ENCODE measurements at regions not wholly inside any gene's neighbourhood (a gene's known extent, or its start where the extent isn't known, plus 50 kb on each side); places are given as distances from the start of the nearest gene placed in this dataset.

- no TSS peak for BruUV-seq (replicated peaks)
- H3K4me1 ChIP-seq (ENCODE audit: insufficient read depth, low read length, poor library complexity, severe bottlenecking) = no peaks in the 10 kb centered on the region
Observed at GRCh38 chr1:218811497-218811896, 362.2 kb upstream of the LYPLAL1 start.

DNA sequence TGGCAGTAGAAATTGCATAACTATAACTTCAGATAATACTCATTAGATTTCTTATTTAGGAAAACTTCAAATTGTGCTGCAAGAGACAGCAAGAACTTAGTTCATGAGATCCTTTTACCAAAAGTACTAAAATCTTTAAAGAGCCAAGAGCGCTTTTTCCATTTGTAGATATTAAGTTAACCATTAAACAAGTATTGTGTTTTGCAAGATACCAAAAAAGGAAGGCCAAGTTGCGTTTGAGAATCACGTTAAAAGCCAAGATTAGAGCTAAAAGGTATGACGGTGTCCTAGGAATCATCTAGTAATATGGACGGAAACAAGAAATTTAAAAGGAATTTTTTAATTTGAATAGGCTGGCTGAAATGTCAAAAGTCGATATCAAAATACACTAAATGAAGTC is 361.3 kb upstream of the LYPLAL1 start:
- no peaks in the 10 kb centered on the region for H3K4me1 ChIP-seq (ENCODE audit: insufficient read depth, low read length, poor library complexity, severe bottlenecking)
- intact Hi-C loops (cut with micrococcal nuclease; ENCODE audit: unreplicated experiment) = no loop called here
- BruUV-seq (replicated peaks) = no TSS peak
- no peak for TF ChIP-seq CTCF (conservative IDR thresholded peaks at IDR 0.05; ENCODE audit: low read length)
- TF ChIP-seq EZH2phosphoT487 (IDR thresholded peaks at IDR 0.05; ENCODE audit: borderline replicate concordance, low read depth, low read length) = no peak
- DNase-seq (ENCODE audit: low spot score) = no peak
- no peaks in the 10 kb centered on the region for H3K9me2 ChIP-seq (ENCODE audit: insufficient read depth, low read length)
- no peak overlapping the region for H2AFZ ChIP-seq (ENCODE audit: low read length)
- H3K9me3 ChIP-seq (ENCODE audit: low read length) = no peaks in the 10 kb centered on the region
- ChIA-PET CTCF (ENCODE audit: unreplicated experiment) (no interaction called here), POLR2A (no interaction called here)
- H3K4me2 ChIP-seq (ENCODE audit: low read length) = no peak overlapping the region
- no peaks in the 10 kb centered on the region for H3K36me3 ChIP-seq (ENCODE audit: insufficient read depth, low read length)
- H3K79me2 ChIP-seq (ENCODE audit: insufficient read depth, low read depth, low read length) = no peaks in the 10 kb centered on the region
- no peaks in the 10 kb centered on the region for H4K20me1 ChIP-seq (ENCODE audit: insufficient read depth, low read length)
- H3K4me3 ChIP-seq (ENCODE audit: low read depth, low read length, poor library complexity, severe bottlenecking) = no peak overlapping the region
- no peak overlapping the region for H3K27ac ChIP-seq (ENCODE audit: low read depth, low read length, poor library complexity, severe bottlenecking)

More at GRCh38 chr1:218811497-218811896, 362.2 kb upstream of the LYPLAL1 start:
- Histone ChIP-seq H3K4me3 (ENCODE audit: low read depth, low read length, poor library complexity, severe bottlenecking) (no peak overlapping the region), H3K9me2 (ENCODE audit: insufficient read depth, low read length) (no peaks in the 10 kb centered on the region), H3K9me3 (ENCODE audit: low read length) (no peaks in the 10 kb centered on the region), H4K20me1 (ENCODE audit: insufficient read depth, low read length) (no peaks in the 10 kb centered on the region), H3K27ac (ENCODE audit: low read depth, low read length, poor library complexity, severe bottlenecking) (no peak overlapping the region), H3K79me2 (ENCODE audit: insufficient read depth, low read depth, low read length) (no peaks in the 10 kb centered on the region), H3K36me3 (ENCODE audit: insufficient read depth, low read length) (no peaks in the 10 kb centered on the region), H2AFZ (ENCODE audit: low read length) (no peak overlapping the region), H3K4me2 (ENCODE audit: low read length) (no peak overlapping the region)
- DNase-seq (ENCODE audit: low spot score) = no peak
- POLR2A ChIA-PET = no interaction called here
- TF ChIP-seq EZH2phosphoT487 (IDR thresholded peaks at IDR 0.05; ENCODE audit: borderline replicate concordance, low read depth, low read length) (no peak), CTCF (conservative IDR thresholded peaks at IDR 0.05; ENCODE audit: low read length) (no peak)
- intact Hi-C loops (cut with micrococcal nuclease; ENCODE audit: unreplicated experiment) = no loop called here
- CTCF ChIA-PET (ENCODE audit: unreplicated experiment) = interaction anchor here (0.6 kb wide), 1 partner anchor 96 kb away, joined by 3 read pairs; no protein-coding TSS in a partner anchor

DNA sequence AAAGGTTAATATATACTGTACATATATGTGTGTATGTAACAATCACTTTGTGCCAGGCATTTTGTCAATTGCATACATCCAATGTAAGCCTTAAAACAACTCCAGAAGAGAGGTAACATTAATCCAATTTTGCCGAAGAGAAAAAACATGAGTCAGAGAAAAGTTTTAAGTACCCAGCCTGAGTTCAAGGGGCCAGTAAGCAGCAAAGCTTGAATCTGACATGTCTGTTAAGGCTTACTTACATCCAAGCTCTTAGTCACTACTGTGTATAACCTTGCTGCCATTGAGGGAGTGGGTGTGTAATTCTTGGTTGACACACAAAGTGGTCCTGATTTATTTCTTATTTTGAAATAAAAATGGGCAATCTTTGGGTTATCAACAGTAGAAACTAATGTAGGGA is 360.4 kb upstream of the LYPLAL1 start:
- no TSS peak for BruUV-seq (replicated peaks)
- intact Hi-C loops (cut with micrococcal nuclease; ENCODE audit: unreplicated experiment) = no loop called here
- no peaks in the 10 kb centered on the region for H3K9me3 ChIP-seq (ENCODE audit: low read length)
- H3K4me2 ChIP-seq (ENCODE audit: low read length) = no peak overlapping the region
- H3K79me2 ChIP-seq (ENCODE audit: insufficient read depth, low read depth, low read length) = no peaks in the 10 kb centered on the region
- H4K20me1 ChIP-seq (ENCODE audit: insufficient read depth, low read length) = no peaks in the 10 kb centered on the region
- ChIA-PET CTCF (ENCODE audit: unreplicated experiment) (no interaction called here), POLR2A (no interaction called here)
- H3K9me2 ChIP-seq (ENCODE audit: insufficient read depth, low read length) = no peaks in the 10 kb centered on the region
- DNase-seq (ENCODE audit: low spot score) = no peak
- H3K4me1 ChIP-seq (ENCODE audit: insufficient read depth, low read length, poor library complexity, severe bottlenecking) = no peaks in the 10 kb centered on the region
- TF ChIP-seq CTCF (conservative IDR thresholded peaks at IDR 0.05; ENCODE audit: low read length) (no peak), EZH2phosphoT487 (IDR thresholded peaks at IDR 0.05; ENCODE audit: borderline replicate concordance, low read depth, low read length) (no peak)
- no peak overlapping the region for H3K27ac ChIP-seq (ENCODE audit: low read depth, low read length, poor library complexity, severe bottlenecking)
- no peak overlapping the region for H2AFZ ChIP-seq (ENCODE audit: low read length)
- H3K36me3 ChIP-seq (ENCODE audit: insufficient read depth, low read length) = no peaks in the 10 kb centered on the region
- H3K4me3 ChIP-seq (ENCODE audit: low read depth, low read length, poor library complexity, severe bottlenecking) = no peak overlapping the region

Data from OCI-LY7 (cell line).